SJCRH30 (cell line): ENCODE measurements at regions not wholly inside any gene's neighbourhood (a gene's known extent, or its start where the extent isn't known, plus 50 kb on each side); places are given as distances from the start of the nearest gene placed in this dataset.
"Not testable (repeated sequence)": the region's sequence is repeated elsewhere in the genome, so short reads cannot be mapped to it uniquely, and the experiment has no call there.

Experiments used
- DNase-seq, 2 experiments: peaks; one replicate each; pipeline ENCODE4 v3.0.0-alpha.2; 2015 to 2020
- H3K27ac ChIP-seq: fragments of 250-450 bp; sonication (Bioruptor Pico); 2 replicates; pipeline ENCODE4 v1.5.1; 2020; ENCODE audit warnings: mild to moderate bottlenecking, moderate library complexity
- H3K27me3 ChIP-seq: fragments of 250-450 bp; sonication (Bioruptor Pico); 2 replicates; pipeline ENCODE4 v1.5.1; 2020; ENCODE audit warnings: mild to moderate bottlenecking, moderate library complexity
- H3K36me3 ChIP-seq: fragments of 250-450 bp; sonication (Bioruptor Pico); 2 replicates; pipeline ENCODE4 v1.5.1; 2020; ENCODE audit warnings: mild to moderate bottlenecking, moderate library complexity
- H3K4me1 ChIP-seq: fragments of 250-450 bp; sonication (Bioruptor Pico); 2 replicates; pipeline ENCODE4 v1.5.1; 2020; ENCODE audit warnings: mild to moderate bottlenecking, moderate library complexity
- H3K4me3 ChIP-seq: fragments of 250-450 bp; sonication (Bioruptor Pico); 2 replicates; pipeline ENCODE4 v1.5.1; 2020; ENCODE audit warnings: mild to moderate bottlenecking, moderate library complexity
- H3K9me3 ChIP-seq: fragments of 250-450 bp; sonication (Bioruptor Pico); replicated peaks from 2 replicates; pipeline ENCODE4 v1.5.1; 2020; ENCODE audit warnings: mild to moderate bottlenecking, moderate library complexity

DNA sequence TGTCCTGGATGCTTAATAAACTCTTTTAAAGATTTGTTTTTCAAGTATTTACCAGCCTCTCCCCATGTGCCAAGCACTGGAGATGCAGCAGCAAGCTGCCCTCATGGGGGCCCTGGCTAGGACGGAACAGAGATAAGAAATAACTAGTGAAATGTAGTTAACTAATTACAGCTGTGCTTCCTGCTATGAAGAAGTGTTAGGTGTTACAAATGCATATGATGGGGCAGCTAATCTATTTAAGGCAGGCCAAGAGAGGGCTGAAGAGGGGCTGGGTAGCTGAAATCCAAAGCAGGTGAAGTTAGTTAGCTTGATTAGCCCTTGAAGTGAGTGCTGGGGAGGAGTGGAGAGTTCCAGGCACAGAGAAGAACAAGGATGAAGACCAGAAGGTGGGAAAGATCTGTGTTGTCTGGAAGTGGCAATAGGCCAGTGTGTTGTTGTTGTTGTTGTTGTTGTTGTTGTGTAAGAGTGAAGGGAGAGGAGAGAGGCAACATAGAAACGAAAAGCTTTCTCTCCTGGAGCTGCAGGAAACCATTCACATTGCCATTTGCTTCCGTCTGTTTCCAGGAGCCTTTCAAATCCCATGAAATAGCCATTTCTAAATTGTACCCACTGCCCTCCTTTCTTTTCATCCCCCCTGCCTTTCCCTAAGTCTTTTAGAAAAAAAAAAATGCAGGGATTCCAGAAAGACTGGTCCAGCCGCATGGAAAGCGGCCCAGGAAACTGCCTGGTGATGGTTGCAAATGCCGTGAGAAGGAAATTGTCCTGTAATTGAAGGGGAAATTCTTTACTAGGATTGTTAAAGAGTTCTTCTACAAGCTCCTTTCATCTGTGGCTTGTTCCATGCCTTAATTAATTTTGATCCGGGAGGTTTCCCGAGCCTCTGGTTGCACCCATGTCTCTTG, 119.6 kb downstream of the TFAP2C start:
- peaks cover 35% of the 10 kb centered on the region; the same call in 1 of the 2 replicates for H3K27me3 ChIP-seq
- no peaks in the 10 kb centered on the region for H3K36me3 ChIP-seq
- no peak for DNase-seq

GRCh38 chr20:56750430-56750829, 121.3 kb downstream of the TFAP2C start:
- Histone ChIP-seq H3K27me3 (peaks cover 35% of the 10 kb centered on the region; the same call in 1 of the 2 replicates), H3K4me1 (no peaks in the 10 kb centered on the region), H3K9me3 (no peaks in the 10 kb centered on the region), H3K27ac (no peak overlapping the region), H3K4me3 (no peak overlapping the region), H3K36me3 (no peaks in the 10 kb centered on the region)
- DNase-seq, result peak in 1 of 2 experiments; percentile 23

More for the DNA sequence above, 119.6 kb downstream of the TFAP2C start:
- Histone ChIP-seq H3K4me3 (no peak overlapping the region), H3K4me1 (no peaks in the 10 kb centered on the region), H3K9me3 (no peaks in the 10 kb centered on the region), H3K27ac (no peak overlapping the region)

DNA sequence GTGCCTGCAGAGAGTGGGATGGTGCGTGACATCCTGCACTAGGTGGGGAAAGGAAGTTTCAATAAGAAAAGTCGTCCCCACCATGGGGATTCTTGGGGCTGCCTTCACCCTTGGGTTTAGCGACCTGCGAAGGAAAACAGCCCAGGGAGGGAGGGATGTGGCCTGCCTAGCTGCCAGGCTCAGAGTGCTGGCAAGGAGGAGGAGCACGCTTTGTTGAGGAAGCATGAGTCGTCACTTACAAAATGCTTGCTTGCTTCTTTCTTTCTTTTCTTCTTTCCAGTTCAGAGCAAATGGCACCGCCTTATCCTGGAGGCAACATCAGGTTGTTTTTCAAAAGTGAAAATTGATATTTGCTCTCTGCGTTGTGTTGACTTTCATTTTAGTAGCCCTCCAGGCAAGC, 123.2 kb downstream of the TFAP2C start:
- Histone ChIP-seq H3K9me3 (no peaks in the 10 kb centered on the region), H3K36me3 (no peaks in the 10 kb centered on the region), H3K27me3 (peaks cover 25% of the 10 kb centered on the region; the same call in 1 of the 2 replicates), H3K27ac (no peak overlapping the region), H3K4me1 (no peaks in the 10 kb centered on the region), H3K4me3 (no peak overlapping the region)
- DNase-seq, result no peak

DNA sequence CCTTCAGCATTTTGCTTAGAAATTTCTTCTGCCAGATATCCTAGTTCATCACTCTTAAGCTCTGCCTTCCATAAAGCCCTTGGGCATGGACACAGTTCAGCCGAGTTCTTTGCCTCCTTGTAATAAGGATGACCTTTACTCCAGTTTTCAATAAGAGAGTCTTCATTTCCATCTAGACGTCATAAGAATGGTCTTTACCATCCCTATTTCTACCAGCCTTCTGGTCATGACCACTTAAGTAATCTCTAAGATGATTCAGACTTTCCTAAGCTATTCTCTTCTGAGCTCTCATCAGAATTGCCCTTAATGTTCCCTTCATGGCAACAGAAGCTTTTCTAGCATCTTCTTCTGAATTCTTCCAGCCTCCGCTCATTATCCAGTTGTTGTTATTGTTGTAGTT, 126.1 kb downstream of the TFAP2C start:
- no peaks in the 10 kb centered on the region for H3K4me1 ChIP-seq
- H3K4me3 ChIP-seq, result no peak overlapping the region
- H3K9me3 ChIP-seq, result no peaks in the 10 kb centered on the region
- DNase-seq, result no peak
- H3K27ac ChIP-seq, result no peak overlapping the region
- peaks cover 26% of the 10 kb centered on the region for H3K27me3 ChIP-seq
- no peaks in the 10 kb centered on the region for H3K36me3 ChIP-seq

DNA sequence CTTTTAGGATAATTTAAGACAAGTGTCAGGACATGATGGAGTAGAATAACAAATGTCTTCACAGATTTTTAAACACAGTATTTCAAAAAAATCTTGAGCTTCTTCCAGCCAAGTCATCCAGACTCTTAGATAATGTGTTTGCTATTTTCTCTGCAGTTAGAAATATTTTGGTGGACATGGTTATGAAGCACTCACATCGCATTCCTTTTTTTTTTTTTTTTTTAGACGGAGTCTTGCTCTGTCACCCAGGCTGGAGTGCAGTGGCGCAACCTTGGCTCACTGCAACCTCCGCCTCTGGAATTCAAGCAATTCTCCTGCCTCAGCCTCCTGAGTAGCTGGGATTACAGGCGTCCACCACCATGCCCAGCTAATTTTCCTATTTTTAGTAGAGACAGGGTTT, 127.6 kb downstream of the TFAP2C start:
- H3K4me1 ChIP-seq, DNase-seq, H3K27ac ChIP-seq, H3K36me3 ChIP-seq, H3K4me3 ChIP-seq, H3K9me3 ChIP-seq: not testable (repeated sequence)
- peaks cover 23% of the 10 kb centered on the region for H3K27me3 ChIP-seq

GRCh38 chr20:56758706-56759105, 129.6 kb downstream of the TFAP2C start:
- peaks cover 17% of the 10 kb centered on the region for H3K27me3 ChIP-seq
- no peaks in the 10 kb centered on the region for H3K9me3 ChIP-seq
- H3K4me3 ChIP-seq, result no peak overlapping the region
- no peaks in the 10 kb centered on the region for H3K36me3 ChIP-seq
- H3K4me1 ChIP-seq, result no peaks in the 10 kb centered on the region
- DNase-seq, result no peak
- no peak overlapping the region for H3K27ac ChIP-seq

DNA sequence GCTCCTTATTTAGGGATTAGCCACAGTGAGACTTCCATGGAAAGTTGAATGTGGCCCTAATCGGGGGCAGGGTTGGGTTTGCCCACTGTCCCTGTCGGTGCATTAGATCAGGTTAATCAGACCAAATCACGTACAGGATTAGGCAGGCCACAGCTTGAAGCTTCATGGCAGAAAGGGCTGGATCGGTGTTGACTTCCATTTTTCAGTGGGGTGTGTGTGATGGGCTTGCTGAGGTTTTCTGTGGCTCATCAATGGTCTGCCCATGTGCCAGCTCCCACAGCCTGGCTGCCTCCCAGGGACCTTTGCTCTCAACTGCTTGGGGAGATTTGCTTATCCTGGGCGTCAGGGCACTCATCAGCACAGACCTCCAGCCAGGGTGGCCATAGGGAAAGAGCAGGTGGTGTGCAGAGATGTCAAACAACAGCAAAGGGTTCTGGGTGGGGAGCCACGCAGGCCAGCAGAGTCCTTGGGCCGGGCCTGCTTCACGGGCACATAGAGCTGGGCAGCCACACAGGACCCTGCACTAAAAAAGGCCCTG, 130.7 kb downstream of the TFAP2C start:
- no peak overlapping the region for H3K4me3 ChIP-seq
- H3K4me1 ChIP-seq, result no peaks in the 10 kb centered on the region
- no peak overlapping the region for H3K27ac ChIP-seq
- DNase-seq, result no peak
- peaks cover 12% of the 10 kb centered on the region for H3K27me3 ChIP-seq
- no peaks in the 10 kb centered on the region for H3K9me3 ChIP-seq
- no peaks in the 10 kb centered on the region for H3K36me3 ChIP-seq

GRCh38 chr20:56760610-56761009, 131.5 kb downstream of the TFAP2C start:
- DNase-seq, result no peak
- Histone ChIP-seq H3K9me3 (no peaks in the 10 kb centered on the region; the same call in 1 of the 2 replicates), H3K27me3 (peaks cover 18% of the 10 kb centered on the region), H3K27ac (no peak overlapping the region), H3K36me3 (no peaks in the 10 kb centered on the region), H3K4me3 (no peak overlapping the region), H3K4me1 (no peaks in the 10 kb centered on the region)

DNA sequence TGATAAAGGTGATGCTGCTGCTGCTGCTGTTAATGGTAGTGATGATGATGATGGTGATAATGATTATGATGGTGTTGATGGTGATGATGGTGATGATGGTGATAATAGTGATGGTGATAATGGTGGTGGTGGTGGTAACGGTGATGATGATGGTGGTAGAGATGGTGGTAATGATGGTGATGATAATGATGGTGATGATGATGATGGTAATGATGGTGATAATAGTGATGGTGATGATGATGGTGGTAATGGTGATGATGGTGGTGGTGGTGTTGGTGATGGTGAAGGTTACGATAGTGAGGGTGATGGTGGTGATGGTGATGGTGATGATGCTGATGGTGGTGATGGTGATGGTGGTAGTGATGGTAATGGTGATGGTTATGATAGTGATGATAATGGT, 132.3 kb downstream of the TFAP2C start:
- H3K27ac ChIP-seq, result no peak overlapping the region
- no peak for DNase-seq
- no peaks in the 10 kb centered on the region for H3K4me1 ChIP-seq
- no peak overlapping the region for H3K4me3 ChIP-seq
- no peaks in the 10 kb centered on the region for H3K36me3 ChIP-seq
- no peaks in the 10 kb centered on the region; the same call in 1 of the 2 replicates for H3K9me3 ChIP-seq
- H3K27me3 ChIP-seq, result peaks cover 22% of the 10 kb centered on the region

DNA sequence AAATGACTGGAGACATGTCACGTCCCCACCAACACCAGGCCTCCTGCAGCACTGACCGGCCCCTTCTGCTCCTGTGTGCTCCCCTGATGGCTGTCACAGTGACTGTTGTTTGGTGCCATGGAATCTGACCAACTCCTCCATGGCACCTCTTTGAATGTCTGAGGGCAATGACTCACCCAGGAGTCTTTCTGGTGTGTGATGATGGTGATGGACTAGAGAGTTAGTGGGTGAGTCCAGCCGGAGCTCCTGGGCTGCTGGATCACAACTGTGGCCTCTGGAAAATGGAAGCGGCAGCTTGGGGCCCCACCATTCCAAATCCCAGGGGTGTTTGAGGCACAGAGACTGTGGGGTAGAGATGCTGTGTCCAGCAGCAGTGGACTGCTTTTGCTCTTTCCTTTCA, 133.3 kb downstream of the TFAP2C start:
- Histone ChIP-seq H3K4me3 (no peak overlapping the region), H3K27me3 (peaks cover 31% of the 10 kb centered on the region), H3K36me3 (no peaks in the 10 kb centered on the region), H3K27ac (no peak overlapping the region), H3K4me1 (no peaks in the 10 kb centered on the region), H3K9me3 (no peaks in the 10 kb centered on the region; the same call in 1 of the 2 replicates)
- no peak for DNase-seq

DNA sequence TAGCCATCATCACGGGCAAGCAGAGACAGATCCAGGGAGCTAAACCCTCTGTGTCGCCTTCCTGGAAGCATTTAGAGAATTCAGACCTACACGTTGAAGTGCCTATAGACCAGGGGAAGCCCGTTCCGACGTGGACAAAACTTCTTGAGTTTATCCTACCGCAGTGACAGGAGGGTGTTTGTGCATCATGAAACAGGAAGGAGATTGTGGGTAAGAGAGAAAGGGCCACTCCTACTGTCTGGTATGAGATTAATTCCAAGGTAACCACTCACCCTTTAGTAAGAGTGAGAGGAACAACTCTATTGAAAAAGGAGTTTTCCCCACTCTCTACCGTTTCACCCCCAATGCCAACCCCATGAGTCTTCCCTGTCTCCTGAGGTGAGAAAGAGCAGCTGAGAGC, 133.7 kb downstream of the TFAP2C start:
- no peaks in the 10 kb centered on the region; the same call in 1 of the 2 replicates for H3K9me3 ChIP-seq
- H3K4me3 ChIP-seq, result no peak overlapping the region
- no peak for DNase-seq
- H3K36me3 ChIP-seq, result no peaks in the 10 kb centered on the region
- H3K27ac ChIP-seq, result no peak overlapping the region
- H3K4me1 ChIP-seq, result no peaks in the 10 kb centered on the region
- H3K27me3 ChIP-seq, result peaks cover 31% of the 10 kb centered on the region

- Histone ChIP-seq H3K27ac (no peak overlapping the region), H3K9me3 (no peaks in the 10 kb centered on the region; the same call in 1 of the 2 replicates), H3K36me3 (no peaks in the 10 kb centered on the region), H3K4me1 (no peaks in the 10 kb centered on the region), H3K27me3 (peaks cover 27% of the 10 kb centered on the region), H3K4me3 (no peak overlapping the region)
- DNase-seq, result no peak
Observed at GRCh38 chr20:56764671-56765070, 135.6 kb downstream of the TFAP2C start.

- Histone ChIP-seq H3K36me3 (no peaks in the 10 kb centered on the region), H3K4me1 (no peaks in the 10 kb centered on the region), H3K9me3 (no peaks in the 10 kb centered on the region; the same call in 1 of the 2 replicates), H3K27ac (no peak overlapping the region), H3K27me3 (peaks cover 33% of the 10 kb centered on the region), H3K4me3 (no peak overlapping the region)
- DNase-seq, result no peak
Observed at GRCh38 chr20:56765172-56766073, 136.3 kb downstream of the TFAP2C start.

GRCh38 chr20:56766528-56766927, 137.4 kb downstream of the TFAP2C start:
- Histone ChIP-seq H3K27ac (no peak overlapping the region), H3K4me1 (no peaks in the 10 kb centered on the region), H3K27me3 (peaks cover 40% of the 10 kb centered on the region), H3K4me3 (no peak overlapping the region), H3K36me3 (no peaks in the 10 kb centered on the region), H3K9me3 (no peaks in the 10 kb centered on the region; the same call in 1 of the 2 replicates)
- no peak for DNase-seq
